AG04450 (cell line): ENCODE measurements at regions not wholly inside any gene's neighbourhood (a gene's known extent, or its start where the extent isn't known, plus 50 kb on each side); places are given as distances from the start of the nearest gene placed in this dataset.

ENCODE experiments used
- CTCF ChIA-PET: fragments of 300-600, 350-600 bp; formaldehyde crosslinking; extraction: SDS; loops from one replicate; lab custom pipeline; 2022; ENCODE audit warnings: antibody characterized with exemption, inconsistent platforms; lab: Charles Lee
- POLR2A ChIA-PET: fragments of 350-600 bp; formaldehyde crosslinking; extraction: SDS; loops from one replicate; lab custom pipeline; 2021; ENCODE audit warnings: antibody characterized with exemption, inconsistent platforms; lab: Yijun Ruan, JAX
- DNase-seq: peaks from one replicate; pipeline ENCODE4 v3.0.0-alpha.2; 2011; ENCODE audit warnings: low read depth, low spot score
- H3K27ac ChIP-seq: one replicate; pipeline ENCODE4 v1.5.1; 2012; ENCODE audit warnings: low read depth, low read length, control low read depth
- H3K27me3 ChIP-seq: one replicate; pipeline ENCODE4 v1.6.0; 2012; ENCODE audit warnings: low read length; ENCODE audit not compliant: control insufficient read depth, insufficient read depth
- H3K4me3 ChIP-seq: 2 replicates; pipeline ENCODE4 v1.5.1; 2011; ENCODE audit warnings: mild to moderate bottlenecking, low read depth, low read length, control low read depth
- H3K9me3 ChIP-seq: 2 replicates; pipeline ENCODE4 v1.5.1; 2012; ENCODE audit warnings: low read length; ENCODE audit not compliant: control insufficient read depth, insufficient read depth
- TF ChIP-seq, protein P1 (sequence below): IDR thresholded peaks from 2 replicates; pipeline ENCODE4 v1.5.1; 2011; ENCODE audit warnings: low read depth, low read length, control low read depth, inconsistent platforms

GRCh38 chr3:6719999-6720398, 140.9 kb upstream of the GRM7 start:
- H3K4me3 ChIP-seq, result no peak overlapping the region
- TF ChIP-seq, protein P1, sequence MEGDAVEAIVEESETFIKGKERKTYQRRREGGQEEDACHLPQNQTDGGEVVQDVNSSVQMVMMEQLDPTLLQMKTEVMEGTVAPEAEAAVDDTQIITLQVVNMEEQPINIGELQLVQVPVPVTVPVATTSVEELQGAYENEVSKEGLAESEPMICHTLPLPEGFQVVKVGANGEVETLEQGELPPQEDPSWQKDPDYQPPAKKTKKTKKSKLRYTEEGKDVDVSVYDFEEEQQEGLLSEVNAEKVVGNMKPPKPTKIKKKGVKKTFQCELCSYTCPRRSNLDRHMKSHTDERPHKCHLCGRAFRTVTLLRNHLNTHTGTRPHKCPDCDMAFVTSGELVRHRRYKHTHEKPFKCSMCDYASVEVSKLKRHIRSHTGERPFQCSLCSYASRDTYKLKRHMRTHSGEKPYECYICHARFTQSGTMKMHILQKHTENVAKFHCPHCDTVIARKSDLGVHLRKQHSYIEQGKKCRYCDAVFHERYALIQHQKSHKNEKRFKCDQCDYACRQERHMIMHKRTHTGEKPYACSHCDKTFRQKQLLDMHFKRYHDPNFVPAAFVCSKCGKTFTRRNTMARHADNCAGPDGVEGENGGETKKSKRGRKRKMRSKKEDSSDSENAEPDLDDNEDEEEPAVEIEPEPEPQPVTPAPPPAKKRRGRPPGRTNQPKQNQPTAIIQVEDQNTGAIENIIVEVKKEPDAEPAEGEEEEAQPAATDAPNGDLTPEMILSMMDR, result no peak
- CTCF ChIA-PET, result no interaction called here
- POLR2A ChIA-PET, result no interaction called here
- peaks cover 7% of the 10 kb centered on the region for H3K9me3 ChIP-seq
- no peak for DNase-seq
- H3K27ac ChIP-seq, result no peak overlapping the region
- no peaks in the 10 kb centered on the region for H3K27me3 ChIP-seq

- POLR2A ChIA-PET, result no interaction called here
- DNase-seq, result no peak
- Histone ChIP-seq H3K27me3 (no peaks in the 10 kb centered on the region), H3K27ac (no peak overlapping the region), H3K4me3 (no peak overlapping the region), H3K9me3 (peaks cover 7% of the 10 kb centered on the region)
- CTCF ChIA-PET, result no interaction called here
- TF ChIP-seq, protein P1, result no peak
Observed at GRCh38 chr3:6721491-6721890, 139.4 kb upstream of the GRM7 start.

GRCh38 chr3:6723205-6723604, 137.7 kb upstream of the GRM7 start:
- ChIA-PET CTCF (no interaction called here), POLR2A (no interaction called here)

GRCh38 chr3:6726811-6727210, 134.1 kb upstream of the GRM7 start:
- no peak for DNase-seq
- CTCF ChIA-PET, result no interaction called here
- TF ChIP-seq, protein P1, result no peak
- no peaks in the 10 kb centered on the region for H3K9me3 ChIP-seq
- no peaks in the 10 kb centered on the region for H3K27me3 ChIP-seq
- POLR2A ChIA-PET, result no interaction called here
- H3K27ac ChIP-seq, result no peak overlapping the region
- no peak overlapping the region for H3K4me3 ChIP-seq

More at GRCh38 chr3:6723205-6723604, 137.7 kb upstream of the GRM7 start:
- no peak overlapping the region for H3K27ac ChIP-seq
- no peak for DNase-seq
- H3K27me3 ChIP-seq, result no peaks in the 10 kb centered on the region
- no peak overlapping the region for H3K4me3 ChIP-seq
- H3K9me3 ChIP-seq, result peaks cover 7% of the 10 kb centered on the region
- TF ChIP-seq, protein P1, result no peak

GRCh38 chr3:6732807-6733206, 128.1 kb upstream of the GRM7 start:
- no peak for DNase-seq
- ChIA-PET CTCF (no interaction called here), POLR2A (no interaction called here)
- Histone ChIP-seq H3K4me3 (no peak overlapping the region), H3K27me3 (no peaks in the 10 kb centered on the region), H3K9me3 (peaks cover 6% of the 10 kb centered on the region; the same call in 1 of the 2 replicates), H3K27ac (no peak overlapping the region)
- TF ChIP-seq, protein P1, result no peak
